Caco-2 (cell line): ENCODE measurements at regions not wholly inside any gene's neighbourhood (a gene's known extent, or its start where the extent isn't known, plus 50 kb on each side); places are given as distances from the start of the nearest gene placed in this dataset.

Experiments used
- BruUV-seq: library from RNA; stranded (reverse); fragments of 400-500 nt; replicated peaks from 2 replicates; lab custom pipeline; 2021; lab: Mats Ljungman, UMichigan
- CTCF ChIA-PET: fragments of 300-600 bp; sonication (Branson Sonifier 250); formaldehyde crosslinking; loops from one replicate; lab custom pipeline; 2022; ENCODE audit warnings: antibody characterized with exemption; lab: Charles Lee
- POLR2A ChIA-PET: fragments of 300-600 bp; sonication (Branson Sonifier 250); formaldehyde crosslinking; loops from one replicate; lab custom pipeline; 2022; ENCODE audit warnings: antibody characterized with exemption; lab: Charles Lee
- DNase-seq, 2 experiments: peaks; one replicate each; pipeline versions ENCODE4 v3.0.0 to v3.0.0-alpha.2; 2020 to 2022
- H3K27me3 ChIP-seq: replicated peaks from 2 replicates; pipeline ENCODE4 v1.6.0; 2011; ENCODE audit warnings: low read length; ENCODE audit not compliant: control insufficient read depth, insufficient read depth
- H3K36me3 ChIP-seq: 2 replicates; pipeline ENCODE4 v1.5.1; 2011; ENCODE audit warnings: low read length; ENCODE audit not compliant: control insufficient read depth, insufficient read depth
- H3K4me1 ChIP-seq: fragments of 250-450 bp; sonication (Bioruptor Pico); 2 replicates; pipeline ENCODE4 v1.5.1; 2020; ENCODE audit warnings: mild to moderate bottlenecking
- H3K4me3 ChIP-seq: 2 replicates; pipeline ENCODE4 v1.5.1; 2011; ENCODE audit warnings: low read depth, mild to moderate bottlenecking, control low read depth, low read length
- H3K9me3 ChIP-seq: fragments of 250-450 bp; sonication (Bioruptor Pico); 2 replicates; pipeline ENCODE4 v1.5.1; 2020; ENCODE audit warnings: mild to moderate bottlenecking, moderate library complexity
- H3K27ac Mint-ChIP-seq: one replicate; pipeline ENCODE4 v1.8.0; 2022; ENCODE audit warnings: mixed read lengths; ENCODE audit not compliant: unreplicated experiment
- H3K27me3 Mint-ChIP-seq: one replicate; pipeline ENCODE4 v1.8.0; 2022; ENCODE audit warnings: mixed read lengths; ENCODE audit not compliant: insufficient read depth, unreplicated experiment
- H3K36me3 Mint-ChIP-seq: one replicate; pipeline ENCODE4 v1.8.0; 2022; ENCODE audit warnings: mild to moderate bottlenecking, mixed read lengths; ENCODE audit not compliant: insufficient read depth, unreplicated experiment
- H3K4me1 Mint-ChIP-seq: one replicate; pipeline ENCODE4 v1.8.0; 2022; ENCODE audit warnings: low read depth, mixed read lengths; ENCODE audit not compliant: unreplicated experiment
- H3K4me3 Mint-ChIP-seq: one replicate; pipeline ENCODE4 v1.8.0; 2022; ENCODE audit warnings: mild to moderate bottlenecking, moderate library complexity, mixed read lengths; ENCODE audit not compliant: unreplicated experiment
- H3K9me3 Mint-ChIP-seq: one replicate; pipeline ENCODE4 v1.8.0; 2022; ENCODE audit warnings: mixed read lengths; ENCODE audit not compliant: unreplicated experiment
- CTCF ChIP-seq, 2 experiments: fragments of 200-600 bp in 1 of 2; IDR thresholded peaks; 1 replicate in 1 of 2; 2 replicates in 1 of 2; pipeline versions ENCODE4 v1.5.1 to v1.8.0; 2011 to 2022; ENCODE audit warnings: antibody characterized with exemption in 1 of 2, control low read depth in 1 of 2, inconsistent platforms in 1 of 2, low read depth in 1 of 2, low read length in 1 of 2, mild to moderate bottlenecking in 1 of 2, moderate library complexity in 1 of 2; ENCODE audit not compliant: insufficient read depth in 1 of 2, severe bottlenecking in 1 of 2, unreplicated experiment in 1 of 2
- intact Hi-C: fragments of 100-400 bp; cut with micrococcal nuclease; formaldehyde crosslinking; loops from one replicate; pipeline ENCODE4 v1.10.0; 2022; ENCODE audit not compliant: unreplicated experiment

- no peak overlapping the region for H3K27ac Mint-ChIP-seq
- peaks cover 6% of the 10 kb centered on the region for H3K4me1 Mint-ChIP-seq
- POLR2A ChIA-PET: no interaction called here
- intact Hi-C loops: no loop called here
- H3K36me3 ChIP-seq: no peaks in the 10 kb centered on the region
- H3K27me3 ChIP-seq: no peaks in the 10 kb centered on the region
- H3K36me3 Mint-ChIP-seq: peaks cover 6% of the 10 kb centered on the region
- CTCF ChIA-PET: no interaction called here
- DNase-seq: no peak
- H3K27me3 Mint-ChIP-seq: no peaks in the 10 kb centered on the region
- H3K4me3 ChIP-seq: no peak overlapping the region
- no peaks in the 10 kb centered on the region for H3K9me3 ChIP-seq
- BruUV-seq: no TSS peak
- peaks cover 10% of the 10 kb centered on the region for H3K9me3 Mint-ChIP-seq
- H3K4me1 ChIP-seq: peaks cover 19% of the 10 kb centered on the region
- no peak overlapping the region for H3K4me3 Mint-ChIP-seq
- no peak for TF ChIP-seq CTCF (IDR thresholded peaks at IDR 0.05; ENCODE audit: insufficient read depth in 1 of 2, low read depth in 1 of 2, low read length in 1 of 2, severe bottlenecking in 1 of 2, unreplicated experiment in 1 of 2)
Observed at GRCh38 chr4:123589301-123589700, 192.7 kb downstream of the SPRY1 start.

- no peak overlapping the region for H3K4me3 ChIP-seq
- intact Hi-C loops: no loop called here
- no peaks in the 10 kb centered on the region for H3K27me3 ChIP-seq
- no peak for DNase-seq
- peaks cover 19% of the 10 kb centered on the region for H3K4me1 ChIP-seq
- Mint-ChIP-seq H3K9me3 (peaks cover 10% of the 10 kb centered on the region), H3K4me3 (no peak overlapping the region), H3K36me3 (peaks cover 6% of the 10 kb centered on the region), H3K27ac (no peak overlapping the region), H3K4me1 (peaks cover 6% of the 10 kb centered on the region), H3K27me3 (no peaks in the 10 kb centered on the region)
- H3K36me3 ChIP-seq: no peaks in the 10 kb centered on the region
- no peak for TF ChIP-seq CTCF (IDR thresholded peaks at IDR 0.05; ENCODE audit: insufficient read depth in 1 of 2, low read depth in 1 of 2, low read length in 1 of 2, severe bottlenecking in 1 of 2, unreplicated experiment in 1 of 2)
- CTCF ChIA-PET: no interaction called here
- POLR2A ChIA-PET: no interaction called here
- no peaks in the 10 kb centered on the region for H3K9me3 ChIP-seq
- BruUV-seq: no TSS peak
Observed at GRCh38 chr4:123591875-123592274, 195.3 kb downstream of the SPRY1 start.

GRCh38 chr4:123593655-123594054 is 197.1 kb downstream of the SPRY1 start:
- peaks cover 6% of the 10 kb centered on the region for H3K36me3 Mint-ChIP-seq
- H3K27ac Mint-ChIP-seq: no peak overlapping the region
- Histone ChIP-seq H3K9me3 (no peaks in the 10 kb centered on the region), H3K27me3 (no peaks in the 10 kb centered on the region), H3K36me3 (no peaks in the 10 kb centered on the region), H3K4me1 (peaks cover 2% of the 10 kb centered on the region), H3K4me3 (no peak overlapping the region)
- no TSS peak for BruUV-seq
- ChIA-PET CTCF (no interaction called here), POLR2A (no interaction called here)
- intact Hi-C loops: no loop called here
- H3K9me3 Mint-ChIP-seq: peaks cover 10% of the 10 kb centered on the region
- no peak for DNase-seq
- no peak overlapping the region for H3K4me3 Mint-ChIP-seq
- no peaks in the 10 kb centered on the region for H3K27me3 Mint-ChIP-seq
- H3K4me1 Mint-ChIP-seq: no peaks in the 10 kb centered on the region
- TF ChIP-seq CTCF (IDR thresholded peaks at IDR 0.05; ENCODE audit: insufficient read depth in 1 of 2, low read depth in 1 of 2, low read length in 1 of 2, severe bottlenecking in 1 of 2, unreplicated experiment in 1 of 2): no peak
